WI38 (cell line): ENCODE measurements at regions not wholly inside any gene's neighbourhood (a gene's known extent, or its start where the extent isn't known, plus 50 kb on each side); places are given as distances from the start of the nearest gene placed in this dataset.

Experiments
- H3K4me3 ChIP-seq: 2 replicates; pipeline ENCODE4 v1.5.1; 2011; ENCODE audit warnings: low read depth, mild to moderate bottlenecking, control low read depth, low read length
- TF ChIP-seq, protein P1 (sequence below): IDR thresholded peaks from 2 replicates; pipeline ENCODE4 v1.5.1; 2012; ENCODE audit warnings: low read depth, mild to moderate bottlenecking, control low read depth, low read length

DNA sequence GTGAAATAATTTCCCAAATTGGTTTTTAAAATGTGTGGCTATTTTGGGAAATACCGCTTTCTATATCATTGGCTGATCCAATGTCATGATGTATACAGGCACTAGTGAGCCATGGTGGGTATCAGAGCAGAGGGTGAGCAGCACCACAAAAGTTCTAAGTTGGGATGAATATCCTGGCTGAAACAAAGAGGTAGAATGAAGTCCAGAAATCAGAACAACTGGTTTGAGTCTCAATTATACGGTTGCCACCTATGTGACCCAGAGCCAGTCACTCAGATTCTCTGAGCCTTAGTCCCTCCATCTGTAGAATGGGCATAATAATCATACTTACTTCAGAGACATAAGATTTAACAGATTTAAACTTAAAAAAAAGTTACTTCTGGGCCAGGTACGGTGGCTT is 172.3 kb downstream of the ZFP64 start:
- TF ChIP-seq, protein P1, sequence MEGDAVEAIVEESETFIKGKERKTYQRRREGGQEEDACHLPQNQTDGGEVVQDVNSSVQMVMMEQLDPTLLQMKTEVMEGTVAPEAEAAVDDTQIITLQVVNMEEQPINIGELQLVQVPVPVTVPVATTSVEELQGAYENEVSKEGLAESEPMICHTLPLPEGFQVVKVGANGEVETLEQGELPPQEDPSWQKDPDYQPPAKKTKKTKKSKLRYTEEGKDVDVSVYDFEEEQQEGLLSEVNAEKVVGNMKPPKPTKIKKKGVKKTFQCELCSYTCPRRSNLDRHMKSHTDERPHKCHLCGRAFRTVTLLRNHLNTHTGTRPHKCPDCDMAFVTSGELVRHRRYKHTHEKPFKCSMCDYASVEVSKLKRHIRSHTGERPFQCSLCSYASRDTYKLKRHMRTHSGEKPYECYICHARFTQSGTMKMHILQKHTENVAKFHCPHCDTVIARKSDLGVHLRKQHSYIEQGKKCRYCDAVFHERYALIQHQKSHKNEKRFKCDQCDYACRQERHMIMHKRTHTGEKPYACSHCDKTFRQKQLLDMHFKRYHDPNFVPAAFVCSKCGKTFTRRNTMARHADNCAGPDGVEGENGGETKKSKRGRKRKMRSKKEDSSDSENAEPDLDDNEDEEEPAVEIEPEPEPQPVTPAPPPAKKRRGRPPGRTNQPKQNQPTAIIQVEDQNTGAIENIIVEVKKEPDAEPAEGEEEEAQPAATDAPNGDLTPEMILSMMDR, result no peak
- H3K4me3 ChIP-seq, result no peak overlapping the region

DNA sequence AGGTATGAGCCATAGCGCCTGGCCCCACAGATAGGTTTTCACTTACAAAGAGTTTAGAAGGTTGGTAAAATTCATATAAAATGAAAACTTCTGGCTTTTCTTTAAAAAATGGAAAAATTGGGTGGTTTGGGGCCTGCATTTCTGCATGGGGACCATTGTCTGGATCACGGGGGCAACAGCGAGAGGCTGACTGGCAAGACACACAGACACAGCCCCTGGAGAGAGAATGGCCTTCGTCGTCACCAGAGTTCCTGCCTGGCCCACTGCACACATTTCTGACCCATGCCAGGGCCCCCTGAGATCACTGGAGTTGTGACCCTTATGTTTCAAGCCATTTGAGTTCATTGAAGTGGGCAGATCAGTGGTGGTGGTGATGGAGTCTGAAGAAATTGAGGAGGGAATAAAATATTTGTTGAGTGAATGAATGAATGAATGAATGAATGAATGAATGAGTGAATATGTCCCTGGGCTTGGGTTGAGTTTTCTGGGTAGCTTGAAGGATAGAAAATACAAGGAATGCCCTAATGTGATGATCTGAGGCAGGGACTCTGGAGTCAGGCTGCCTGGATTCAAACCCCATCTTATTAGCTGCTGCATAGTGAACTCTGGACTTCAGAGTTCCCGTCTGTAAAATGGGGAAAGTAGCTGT is 173.8 kb downstream of the ZFP64 start:
- TF ChIP-seq, protein P1, result no peak
- no peak overlapping the region for H3K4me3 ChIP-seq

DNA sequence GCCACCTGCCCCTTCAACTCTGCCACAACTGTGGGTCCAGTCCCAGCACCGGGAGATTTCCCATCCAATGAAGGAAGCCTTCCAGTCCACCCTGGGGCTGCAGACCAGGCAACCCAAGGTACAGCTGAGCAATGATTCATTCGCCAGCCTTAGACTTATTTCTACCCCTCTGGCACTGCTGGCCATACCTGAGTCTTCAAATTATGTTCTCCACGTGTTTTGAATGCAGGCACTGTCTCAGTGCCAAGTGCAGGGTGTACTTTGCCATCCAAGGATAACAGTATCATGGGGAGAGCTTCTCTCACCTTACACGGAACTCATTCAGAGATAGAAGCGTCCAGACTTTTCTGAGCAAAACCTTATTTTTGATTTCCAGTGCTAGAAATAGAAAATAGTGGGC is 175.6 kb downstream of the ZFP64 start:
- TF ChIP-seq, protein P1, result no peak
- H3K4me3 ChIP-seq, result no peak overlapping the region

DNA sequence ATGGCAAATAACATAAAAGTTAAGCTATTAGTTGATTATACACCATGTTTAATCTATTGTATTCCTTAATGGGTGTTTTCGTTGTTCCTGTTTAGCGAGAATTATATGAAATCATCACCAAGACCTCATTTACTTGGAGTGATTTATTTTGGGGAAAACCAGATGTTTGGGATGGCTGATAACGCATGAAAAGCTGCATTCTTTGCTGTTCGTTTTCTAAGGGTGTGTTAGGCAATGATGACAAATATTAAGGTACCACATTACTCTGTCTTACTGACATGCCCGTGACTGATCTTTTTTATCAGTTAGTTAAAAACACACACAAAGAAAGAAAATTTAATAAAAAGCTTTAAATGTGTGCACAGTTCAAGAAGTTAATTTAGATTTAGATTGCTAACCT is 176.4 kb downstream of the ZFP64 start:
- TF ChIP-seq, protein P1, result no peak
- H3K4me3 ChIP-seq, result no peak overlapping the region

DNA sequence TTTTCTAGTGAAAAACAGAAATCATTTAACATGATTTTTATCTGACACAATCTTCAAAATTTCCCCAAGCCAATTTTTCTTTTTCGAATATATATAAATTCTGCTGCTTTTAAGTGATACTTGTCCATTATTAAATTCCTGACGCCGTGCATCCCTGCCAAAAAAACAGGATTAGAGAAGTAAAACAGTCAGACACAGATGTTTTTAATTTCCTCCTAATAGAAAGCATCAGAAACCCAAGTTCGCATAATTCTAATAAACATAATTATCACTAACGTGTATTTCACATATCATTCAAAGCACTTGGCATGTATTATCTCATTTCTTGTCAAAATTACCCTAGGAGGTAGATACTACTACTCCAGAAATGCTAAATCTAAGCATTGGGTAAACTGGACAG is 179.5 kb downstream of the ZFP64 start:
- H3K4me3 ChIP-seq, result no peak overlapping the region
- TF ChIP-seq, protein P1, result no peak

DNA sequence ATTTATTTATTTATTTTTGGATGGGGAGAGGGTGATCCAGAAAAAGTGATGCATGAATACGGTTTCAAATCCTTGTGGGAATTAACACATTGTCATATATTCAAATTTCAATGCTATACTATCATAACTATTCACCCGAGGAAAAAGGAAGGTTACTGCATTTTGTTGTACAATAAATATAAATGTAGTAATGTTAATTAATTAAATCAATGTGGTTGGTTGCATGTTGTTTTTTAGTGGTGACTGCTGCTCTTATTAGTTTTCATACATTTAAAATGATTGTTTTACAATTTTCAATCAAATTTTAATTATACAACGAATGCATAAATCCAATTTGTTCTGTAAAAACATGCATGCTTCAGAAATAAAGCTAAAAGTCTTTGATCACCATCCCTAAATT is 180.5 kb downstream of the ZFP64 start:
- TF ChIP-seq, protein P1, result no peak
- H3K4me3 ChIP-seq, result no peak overlapping the region

DNA sequence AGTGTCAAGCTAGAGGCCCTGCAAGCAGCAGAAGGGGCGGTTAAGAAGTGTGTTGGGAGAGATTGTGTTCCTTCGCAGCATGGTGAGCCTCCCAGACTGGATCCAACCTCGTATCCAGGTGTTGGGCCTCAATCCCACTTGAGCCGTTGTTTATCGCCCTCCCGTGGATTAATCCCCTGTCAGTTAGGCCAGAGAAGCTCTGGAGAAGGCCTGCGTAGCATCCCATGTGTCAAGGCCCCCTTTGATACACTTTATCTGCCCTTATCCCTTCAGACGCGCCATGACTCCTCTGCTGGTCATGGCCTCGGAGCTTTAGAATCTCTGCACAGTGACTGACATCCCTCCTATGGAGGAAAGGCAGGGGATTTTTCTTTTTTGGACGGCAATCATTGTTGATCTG is 181.0 kb downstream of the ZFP64 start:
- H3K4me3 ChIP-seq, result no peak overlapping the region
- TF ChIP-seq, protein P1, result no peak
